ENCODE measurements at regions not wholly inside any gene's neighbourhood (a gene's known extent, or its start where the extent isn't known, plus 50 kb on each side); places are given as distances from the start of the nearest gene placed in this dataset.

DNA sequence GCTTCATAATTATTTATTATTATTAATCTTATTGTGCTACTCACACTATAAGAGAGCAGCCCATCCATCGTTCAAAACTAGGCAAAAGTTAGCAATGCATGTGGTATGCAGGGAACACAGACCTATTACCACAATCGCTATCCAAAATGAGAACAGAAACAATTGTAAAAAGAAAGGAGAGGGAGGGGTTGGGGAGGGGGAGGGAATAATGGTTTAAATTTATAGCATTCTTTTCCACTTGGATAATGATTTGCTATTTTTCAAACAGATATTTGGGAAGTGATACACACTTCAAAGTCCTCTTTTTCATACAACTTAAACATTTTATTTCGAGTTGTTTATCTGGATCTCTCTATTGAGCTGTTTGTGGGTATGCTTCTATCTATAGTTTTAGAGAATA is 248.6 kb upstream of the SOX5 start:
- DNase-seq (ENCODE audit: low read depth) = no peak
- H3K4me3 ChIP-seq (ENCODE audit: low read depth, low read length) = no peak overlapping the region

DNA sequence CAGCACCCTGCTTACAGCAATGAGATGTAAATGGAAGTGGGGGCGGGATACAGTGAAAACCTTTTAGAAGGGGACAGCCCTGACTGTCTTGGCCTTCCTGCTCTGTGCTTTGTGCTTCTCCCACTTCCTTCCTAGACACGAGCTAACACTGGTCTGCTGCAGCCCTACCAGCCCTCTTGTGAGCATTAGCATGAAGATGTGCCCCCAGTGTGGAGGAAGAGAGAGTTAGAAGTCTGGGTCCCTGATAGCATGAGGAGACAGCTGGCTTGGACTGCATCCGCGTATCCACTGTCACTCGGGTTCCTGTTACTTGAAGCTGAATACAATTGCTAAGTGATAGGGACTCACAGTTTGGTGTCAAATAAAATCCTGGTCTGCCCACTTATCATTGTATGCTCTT is 248.1 kb upstream of the SOX5 start:
- TF ChIP-seq, protein P1, sequence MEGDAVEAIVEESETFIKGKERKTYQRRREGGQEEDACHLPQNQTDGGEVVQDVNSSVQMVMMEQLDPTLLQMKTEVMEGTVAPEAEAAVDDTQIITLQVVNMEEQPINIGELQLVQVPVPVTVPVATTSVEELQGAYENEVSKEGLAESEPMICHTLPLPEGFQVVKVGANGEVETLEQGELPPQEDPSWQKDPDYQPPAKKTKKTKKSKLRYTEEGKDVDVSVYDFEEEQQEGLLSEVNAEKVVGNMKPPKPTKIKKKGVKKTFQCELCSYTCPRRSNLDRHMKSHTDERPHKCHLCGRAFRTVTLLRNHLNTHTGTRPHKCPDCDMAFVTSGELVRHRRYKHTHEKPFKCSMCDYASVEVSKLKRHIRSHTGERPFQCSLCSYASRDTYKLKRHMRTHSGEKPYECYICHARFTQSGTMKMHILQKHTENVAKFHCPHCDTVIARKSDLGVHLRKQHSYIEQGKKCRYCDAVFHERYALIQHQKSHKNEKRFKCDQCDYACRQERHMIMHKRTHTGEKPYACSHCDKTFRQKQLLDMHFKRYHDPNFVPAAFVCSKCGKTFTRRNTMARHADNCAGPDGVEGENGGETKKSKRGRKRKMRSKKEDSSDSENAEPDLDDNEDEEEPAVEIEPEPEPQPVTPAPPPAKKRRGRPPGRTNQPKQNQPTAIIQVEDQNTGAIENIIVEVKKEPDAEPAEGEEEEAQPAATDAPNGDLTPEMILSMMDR (IDR thresholded peaks at IDR 0.05; ENCODE audit: insufficient read depth, low read length, poor library complexity, severe bottlenecking) = no peak
- H3K27me3 ChIP-seq (ENCODE audit: control insufficient read depth, insufficient read depth, low read length) = no peaks in the 10 kb centered on the region
- H3K36me3 ChIP-seq (ENCODE audit: control insufficient read depth, insufficient read depth, low read length) = no peaks in the 10 kb centered on the region
- DNase-seq (ENCODE audit: low read depth) = no peak
- no peak overlapping the region for H3K4me3 ChIP-seq (ENCODE audit: low read depth, low read length)

More for the DNA sequence above, 248.6 kb upstream of the SOX5 start:
- no peaks in the 10 kb centered on the region for H3K36me3 ChIP-seq (ENCODE audit: control insufficient read depth, insufficient read depth, low read length)
- H3K27me3 ChIP-seq (ENCODE audit: control insufficient read depth, insufficient read depth, low read length) = no peaks in the 10 kb centered on the region
- TF ChIP-seq, protein P1 (IDR thresholded peaks at IDR 0.05; ENCODE audit: insufficient read depth, low read length, poor library complexity, severe bottlenecking) = no peak

GRCh38 chr12:24195063-24195462 is 245.6 kb upstream of the SOX5 start:
- Histone ChIP-seq H3K36me3 (ENCODE audit: control insufficient read depth, insufficient read depth, low read length) (no peaks in the 10 kb centered on the region), H3K27me3 (ENCODE audit: control insufficient read depth, insufficient read depth, low read length) (no peaks in the 10 kb centered on the region), H3K4me3 (ENCODE audit: low read depth, low read length) (no peak overlapping the region)
- TF ChIP-seq, protein P1 (IDR thresholded peaks at IDR 0.05; ENCODE audit: insufficient read depth, low read length, poor library complexity, severe bottlenecking) = no peak
- DNase-seq (ENCODE audit: low read depth) = no peak

DNA sequence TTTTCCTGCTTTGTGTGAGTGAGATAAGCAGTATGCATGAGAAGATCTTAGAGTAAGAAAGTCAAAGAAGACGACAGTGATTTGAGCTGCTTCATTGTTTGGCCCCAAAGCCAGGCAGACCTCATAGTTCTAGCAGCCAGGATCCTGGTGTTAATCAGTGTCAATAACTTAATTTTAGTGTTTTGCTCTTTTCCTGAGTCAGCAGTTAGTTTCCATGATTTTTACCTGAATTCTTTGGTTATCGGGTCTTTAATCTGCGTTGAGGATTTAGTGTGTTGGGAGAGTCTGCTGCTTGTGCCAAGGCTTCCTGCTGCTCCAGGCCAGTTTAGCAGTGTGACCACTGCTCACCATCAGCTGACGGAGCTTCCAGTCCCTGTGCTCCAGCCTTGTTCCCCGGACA is 241.6 kb upstream of the SOX5 start:
- Histone ChIP-seq H3K36me3 (ENCODE audit: control insufficient read depth, insufficient read depth, low read length) (no peaks in the 10 kb centered on the region), H3K27me3 (ENCODE audit: control insufficient read depth, insufficient read depth, low read length) (no peaks in the 10 kb centered on the region), H3K4me3 (ENCODE audit: low read depth, low read length) (no peak overlapping the region)
- no peak for DNase-seq (ENCODE audit: low read depth)
- TF ChIP-seq, protein P1 (IDR thresholded peaks at IDR 0.05; ENCODE audit: insufficient read depth, low read length, poor library complexity, severe bottlenecking) = no peak

DNA sequence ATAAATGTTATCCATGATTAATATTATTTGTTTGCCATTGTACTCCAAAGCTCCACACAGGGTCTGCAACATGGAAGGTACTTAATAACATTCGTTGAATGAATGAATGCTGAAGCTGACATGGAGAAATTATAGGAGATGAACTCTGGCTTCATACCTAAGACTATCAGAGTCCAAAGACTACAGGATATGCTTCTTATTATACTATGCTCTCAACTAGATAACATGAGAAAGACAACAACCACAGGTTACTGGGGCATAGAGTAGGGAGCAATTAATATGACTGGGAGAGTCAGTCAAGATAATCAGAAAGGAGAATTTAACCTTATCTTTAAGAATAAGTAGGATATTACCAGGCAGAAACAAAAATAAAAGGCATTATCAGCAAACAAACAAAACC is 236.3 kb upstream of the SOX5 start:
- Histone ChIP-seq H3K36me3 (ENCODE audit: control insufficient read depth, insufficient read depth, low read length) (no peaks in the 10 kb centered on the region), H3K27me3 (ENCODE audit: control insufficient read depth, insufficient read depth, low read length) (no peaks in the 10 kb centered on the region), H3K4me3 (ENCODE audit: low read depth, low read length) (no peak overlapping the region)
- DNase-seq (ENCODE audit: low read depth) = no peak
- TF ChIP-seq, protein P1 (IDR thresholded peaks at IDR 0.05; ENCODE audit: insufficient read depth, low read length, poor library complexity, severe bottlenecking) = no peak

- Histone ChIP-seq H3K36me3 (ENCODE audit: control insufficient read depth, insufficient read depth, low read length) (no peaks in the 10 kb centered on the region), H3K27me3 (ENCODE audit: control insufficient read depth, insufficient read depth, low read length) (no peaks in the 10 kb centered on the region), H3K4me3 (ENCODE audit: low read depth, low read length) (no peak overlapping the region)
- TF ChIP-seq, protein P1 (IDR thresholded peaks at IDR 0.05; ENCODE audit: insufficient read depth, low read length, poor library complexity, severe bottlenecking) = no peak
- no peak for DNase-seq (ENCODE audit: low read depth)
Observed at GRCh38 chr12:24177889-24178288, 228.4 kb upstream of the SOX5 start.

Data from kidney epithelial cell (primary cell).